HG03469 (cell line): ENCODE measurements at regions not wholly inside any gene's neighbourhood (a gene's known extent, or its start where the extent isn't known, plus 50 kb on each side); places are given as distances from the start of the nearest gene placed in this dataset.

Experiments
- ATAC-seq: cut with Tn5 transposase; IDR thresholded peaks from one replicate; pipeline ENCODE4 v1.9.1; 2021; ENCODE audit warnings: mild to moderate bottlenecking, moderate library complexity, moderate number of reproducible peaks; ENCODE audit not compliant: unreplicated experiment

- no peak for ATAC-seq
Observed at GRCh38 chr13:44207476-44207875, 166.1 kb upstream of the SERP2 start.

GRCh38 chr13:44210525-44210924 is 163.1 kb upstream of the SERP2 start:
- ATAC-seq: no peak

GRCh38 chr13:44211286-44211685 is 162.3 kb upstream of the SERP2 start:
- no peak for ATAC-seq

GRCh38 chr13:44211704-44212346 is 161.8 kb upstream of the SERP2 start:
- ATAC-seq: no peak

GRCh38 chr13:44212633-44213396 is 160.8 kb upstream of the SERP2 start:
- no peak for ATAC-seq

- no peak for ATAC-seq
Observed at GRCh38 chr13:44218501-44219240, 155.0 kb upstream of the SERP2 start.

- ATAC-seq: no peak
Observed at GRCh38 chr13:44219577-44220548, 153.8 kb upstream of the SERP2 start.

GRCh38 chr13:44220948-44221347 is 152.7 kb upstream of the SERP2 start:
- ATAC-seq: no peak

GRCh38 chr13:44221657-44222056 is 152.0 kb upstream of the SERP2 start:
- ATAC-seq: no peak

- ATAC-seq: no peak
Observed at GRCh38 chr13:44223770-44224444, 149.7 kb upstream of the SERP2 start.

GRCh38 chr13:44224450-44225149 is 149.0 kb upstream of the SERP2 start:
- no peak for ATAC-seq

- no peak for ATAC-seq
Observed at GRCh38 chr13:44229371-44230030, 144.1 kb upstream of the SERP2 start.

GRCh38 chr13:44230071-44230470 is 143.6 kb upstream of the SERP2 start:
- no peak for ATAC-seq

GRCh38 chr13:44230736-44231135 is 142.9 kb upstream of the SERP2 start:
- ATAC-seq: no peak

- ATAC-seq: no peak
Observed at GRCh38 chr13:44231786-44232516, 141.7 kb upstream of the SERP2 start.

GRCh38 chr13:44232774-44233173 is 140.8 kb upstream of the SERP2 start:
- no peak for ATAC-seq

- ATAC-seq: no peak
Observed at GRCh38 chr13:44234566-44234965, 139.1 kb upstream of the SERP2 start.

- ATAC-seq: no peak
Observed at GRCh38 chr13:44236370-44236769, 137.3 kb upstream of the SERP2 start.
